Progenitor cell of endocrine pancreas (in vitro differentiated cells): ENCODE measurements at regions not wholly inside any gene's neighbourhood (a gene's known extent, or its start where the extent isn't known, plus 50 kb on each side); places are given as distances from the start of the nearest gene placed in this dataset.

Experiments used
- DNase-seq: peaks from one replicate; pipeline ENCODE4 v3.0.0; 2021; ENCODE audit warnings: low spot score; ENCODE audit not compliant: unreplicated experiment
- H3K27ac Mint-ChIP-seq: 2 replicates; pipeline ENCODE4 v1.8.0; 2021; ENCODE audit warnings: mild to moderate bottlenecking, moderate library complexity, mixed read lengths
- H3K27me3 Mint-ChIP-seq: 2 replicates; pipeline ENCODE4 v1.8.0; 2021; ENCODE audit warnings: mixed read lengths
- H3K36me3 Mint-ChIP-seq: 2 replicates; pipeline ENCODE4 v1.8.0; 2022; ENCODE audit warnings: mixed read lengths; ENCODE audit not compliant: insufficient read depth
- H3K4me1 Mint-ChIP-seq: 2 replicates; pipeline ENCODE4 v1.8.0; 2021; ENCODE audit warnings: low read depth, mixed read lengths
- H3K4me3 Mint-ChIP-seq: 2 replicates; pipeline ENCODE4 v1.8.0; 2021; ENCODE audit warnings: low read depth, mild to moderate bottlenecking, moderate library complexity, mixed read lengths
- H3K9me3 Mint-ChIP-seq: 2 replicates; pipeline ENCODE4 v1.8.0; 2021; ENCODE audit warnings: low read depth, mixed read lengths
- TF ChIP-seq, protein P1 (sequence below): fragments of 200-600 bp; sonication (generic); IDR thresholded peaks from one replicate; pipeline ENCODE4 v1.5.0; 2021; ENCODE audit warnings: antibody characterized with exemption, mild to moderate bottlenecking; ENCODE audit not compliant: unreplicated experiment

DNA sequence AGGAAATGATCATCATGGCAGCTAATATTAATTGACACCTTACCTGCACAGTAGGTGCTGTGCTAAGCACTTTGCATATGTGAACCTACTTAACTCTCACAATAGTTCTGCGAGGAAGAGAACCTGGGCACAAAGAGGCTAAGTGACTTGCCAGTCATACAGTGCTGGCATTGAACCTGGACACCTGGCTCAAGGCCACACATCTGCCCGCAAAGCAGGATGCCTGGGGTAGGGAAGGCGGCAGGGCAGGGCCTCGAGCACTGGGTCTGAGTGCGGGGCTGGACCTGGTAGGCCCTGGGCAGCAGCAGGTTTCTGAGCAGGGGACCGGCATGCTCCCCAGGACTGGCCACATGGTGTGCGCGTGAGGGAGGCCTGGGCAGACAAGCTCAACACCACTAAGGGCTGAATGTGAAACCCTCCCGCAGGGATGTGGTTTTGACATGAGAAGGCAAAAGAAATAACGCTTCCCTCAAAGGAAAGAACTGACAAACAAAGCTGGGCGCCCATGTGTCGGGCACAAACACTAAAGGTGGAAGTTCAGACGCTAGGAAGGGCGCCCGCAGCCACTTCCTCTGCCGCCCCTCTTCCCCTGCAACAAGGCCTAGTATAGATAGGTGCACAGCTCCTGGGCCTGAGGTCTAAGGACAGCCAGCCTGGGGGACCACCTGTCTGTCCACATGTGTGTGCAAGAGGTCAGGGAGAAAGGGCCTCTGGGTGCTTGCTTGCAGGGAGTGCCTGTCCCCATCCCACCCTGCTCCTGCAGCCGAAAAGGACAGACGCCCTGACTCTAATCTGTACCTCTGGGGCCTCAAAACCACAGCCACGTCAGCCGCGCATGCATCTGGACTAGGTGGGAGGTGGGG lies 92.5 kb downstream of the ZFP36L2 start:
- Mint-ChIP-seq H3K27ac (no peak overlapping the region), H3K27me3 (peaks cover 3% of the 10 kb centered on the region), H3K36me3 (no peaks in the 10 kb centered on the region), H3K4me3 (no peak overlapping the region), H3K9me3 (no peaks in the 10 kb centered on the region), H3K4me1 (peaks cover 33% of the 10 kb centered on the region)
- DNase-seq = no peak
- TF ChIP-seq, protein P1, sequence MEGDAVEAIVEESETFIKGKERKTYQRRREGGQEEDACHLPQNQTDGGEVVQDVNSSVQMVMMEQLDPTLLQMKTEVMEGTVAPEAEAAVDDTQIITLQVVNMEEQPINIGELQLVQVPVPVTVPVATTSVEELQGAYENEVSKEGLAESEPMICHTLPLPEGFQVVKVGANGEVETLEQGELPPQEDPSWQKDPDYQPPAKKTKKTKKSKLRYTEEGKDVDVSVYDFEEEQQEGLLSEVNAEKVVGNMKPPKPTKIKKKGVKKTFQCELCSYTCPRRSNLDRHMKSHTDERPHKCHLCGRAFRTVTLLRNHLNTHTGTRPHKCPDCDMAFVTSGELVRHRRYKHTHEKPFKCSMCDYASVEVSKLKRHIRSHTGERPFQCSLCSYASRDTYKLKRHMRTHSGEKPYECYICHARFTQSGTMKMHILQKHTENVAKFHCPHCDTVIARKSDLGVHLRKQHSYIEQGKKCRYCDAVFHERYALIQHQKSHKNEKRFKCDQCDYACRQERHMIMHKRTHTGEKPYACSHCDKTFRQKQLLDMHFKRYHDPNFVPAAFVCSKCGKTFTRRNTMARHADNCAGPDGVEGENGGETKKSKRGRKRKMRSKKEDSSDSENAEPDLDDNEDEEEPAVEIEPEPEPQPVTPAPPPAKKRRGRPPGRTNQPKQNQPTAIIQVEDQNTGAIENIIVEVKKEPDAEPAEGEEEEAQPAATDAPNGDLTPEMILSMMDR = no peak

DNA sequence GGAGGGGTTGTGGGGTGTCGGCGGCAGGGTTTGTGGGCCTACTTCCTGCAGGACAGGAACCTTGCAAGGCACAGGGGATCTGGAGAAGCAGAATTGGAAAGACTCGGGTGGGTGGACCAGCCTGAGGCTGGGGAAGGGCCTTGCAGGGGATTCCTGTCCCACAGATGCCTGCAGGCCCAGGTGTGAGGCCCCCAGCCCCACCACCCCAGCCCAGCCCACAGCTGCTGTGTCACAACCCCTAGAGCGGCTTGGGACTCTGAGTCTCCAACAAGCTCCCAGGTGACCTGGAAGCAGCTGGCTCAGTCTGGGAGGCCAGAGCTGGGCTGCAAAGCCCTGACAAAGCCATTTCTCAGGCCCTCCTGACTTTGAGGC lies 93.1 kb downstream of the ZFP36L2 start:
- Mint-ChIP-seq H3K4me3 (no peak overlapping the region), H3K4me1 (peaks cover 37% of the 10 kb centered on the region), H3K27me3 (peaks cover 7% of the 10 kb centered on the region), H3K36me3 (no peaks in the 10 kb centered on the region), H3K27ac (no peak overlapping the region), H3K9me3 (no peaks in the 10 kb centered on the region)
- no peak for DNase-seq
- TF ChIP-seq, protein P1 = no peak

DNA sequence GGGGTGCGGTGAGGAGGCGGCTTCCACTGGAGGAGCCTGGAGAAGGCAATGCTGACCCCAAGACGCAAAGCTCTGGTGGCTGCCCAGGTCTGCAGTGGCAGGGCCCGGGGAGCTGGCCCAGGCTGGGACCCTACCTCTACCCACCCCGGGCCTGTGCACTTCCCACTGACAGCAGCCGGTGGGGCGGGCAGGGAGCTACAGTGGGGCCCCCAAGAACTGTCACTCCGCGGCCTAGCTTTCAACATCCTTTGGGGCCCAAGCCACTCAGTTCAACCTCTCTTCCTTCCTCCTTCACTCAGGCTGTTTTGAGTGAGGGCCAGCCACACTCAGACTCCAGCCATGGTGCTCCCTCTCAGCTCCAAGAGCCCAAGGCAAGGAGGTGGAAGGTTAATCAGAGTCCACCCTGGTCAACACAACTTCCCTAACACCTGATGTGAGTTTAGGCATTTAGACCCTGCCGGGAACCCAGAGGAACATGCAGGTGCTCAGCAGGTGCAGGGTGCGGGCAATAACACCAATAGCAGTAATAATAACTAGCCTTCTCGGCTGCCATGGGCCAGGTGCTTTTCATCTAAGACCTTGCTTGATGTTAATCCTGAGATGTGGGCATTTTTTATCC lies 93.6 kb downstream of the ZFP36L2 start:
- no peak overlapping the region for H3K27ac Mint-ChIP-seq
- DNase-seq = no peak
- H3K36me3 Mint-ChIP-seq = no peaks in the 10 kb centered on the region
- no peaks in the 10 kb centered on the region for H3K9me3 Mint-ChIP-seq
- H3K4me3 Mint-ChIP-seq = no peak overlapping the region
- H3K4me1 Mint-ChIP-seq = peaks cover 37% of the 10 kb centered on the region
- H3K27me3 Mint-ChIP-seq = peaks cover 7% of the 10 kb centered on the region
- TF ChIP-seq, protein P1 = no peak

DNA sequence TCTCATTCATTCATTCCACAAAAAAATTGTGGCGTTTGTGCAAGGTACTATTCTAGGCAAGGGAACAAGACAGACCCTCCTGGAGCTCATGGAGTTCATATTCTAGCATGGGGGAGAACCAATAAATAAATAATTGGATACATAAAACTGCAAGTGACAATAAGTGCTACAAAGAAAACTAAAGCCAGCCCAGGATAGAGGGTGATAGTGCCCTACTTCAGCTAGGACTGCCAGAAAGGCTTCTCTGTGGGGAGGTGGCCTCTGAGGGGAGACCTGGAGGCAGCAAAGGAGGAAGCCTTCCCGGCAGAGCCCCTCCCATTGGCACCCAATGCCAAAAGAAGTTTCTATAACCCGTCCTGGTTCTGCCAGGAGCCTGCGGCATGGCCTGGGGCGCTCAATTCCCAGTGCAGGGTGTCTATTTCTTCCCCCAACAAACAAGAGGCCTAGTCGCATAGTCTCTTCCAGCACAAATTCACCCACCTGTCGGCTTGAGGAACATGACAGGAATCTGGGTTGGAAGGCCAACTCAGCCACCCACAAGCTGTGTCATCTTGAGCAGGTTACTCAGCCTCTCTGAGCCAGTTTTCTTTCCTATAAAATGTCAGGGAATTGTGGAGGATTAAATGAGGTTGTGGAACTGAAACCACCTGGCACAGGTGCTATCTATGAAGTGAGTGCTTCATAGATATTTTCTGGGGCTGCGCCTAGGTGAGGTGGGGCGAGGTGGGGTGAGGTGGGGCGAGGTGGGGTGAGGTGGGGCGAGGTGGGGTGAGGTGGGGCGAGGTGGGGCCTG lies 94.3 kb downstream of the ZFP36L2 start:
- TF ChIP-seq, protein P1 = no peak
- Mint-ChIP-seq H3K4me3 (no peak overlapping the region), H3K4me1 (peaks cover 32% of the 10 kb centered on the region), H3K27me3 (peaks cover 7% of the 10 kb centered on the region), H3K27ac (peak overlapping the region; percentile 7), H3K36me3 (no peaks in the 10 kb centered on the region), H3K9me3 (no peaks in the 10 kb centered on the region)
- no peak for DNase-seq

DNA sequence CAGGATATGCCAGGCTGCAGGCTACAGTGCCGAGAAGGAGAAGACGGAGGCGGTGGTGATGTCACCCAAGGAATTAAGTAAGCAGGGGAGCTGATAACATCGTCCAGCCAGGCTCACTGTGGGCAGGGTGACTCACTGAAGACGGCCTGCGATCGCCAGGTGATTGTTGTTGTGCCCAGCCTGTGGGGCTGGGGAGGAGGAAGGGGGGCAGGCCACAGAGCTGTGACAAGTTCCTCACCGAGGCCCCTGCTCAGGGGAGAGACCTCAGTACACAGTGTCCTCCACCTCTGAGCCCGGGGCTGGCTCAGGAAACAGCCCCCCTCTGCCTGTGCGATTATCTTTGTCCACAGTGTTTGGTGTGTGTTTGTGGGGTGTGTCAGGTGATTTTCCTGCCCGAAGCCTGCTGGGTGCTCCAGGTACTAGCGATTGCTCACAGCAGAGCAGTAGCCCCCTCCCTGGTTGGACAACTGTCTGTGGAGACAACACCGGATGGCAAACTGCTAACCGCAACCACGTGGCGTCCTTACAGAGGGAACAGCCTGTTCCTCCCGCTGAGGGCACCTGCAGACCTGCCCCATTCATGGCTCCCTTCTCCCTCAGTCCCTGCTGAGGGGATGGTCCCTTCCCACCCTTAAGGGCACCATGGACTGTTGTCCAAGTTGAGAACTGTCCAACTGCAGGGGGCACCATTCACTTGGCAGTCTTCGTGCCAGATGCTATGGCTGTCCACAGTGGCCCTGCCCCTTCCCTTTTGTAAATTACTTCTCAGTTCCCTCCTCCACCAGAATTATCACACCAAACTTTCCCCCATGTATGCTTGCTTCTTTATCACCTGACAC lies 95.1 kb downstream of the ZFP36L2 start:
- H3K36me3 Mint-ChIP-seq = no peaks in the 10 kb centered on the region
- DNase-seq = no peak
- no peaks in the 10 kb centered on the region for H3K9me3 Mint-ChIP-seq
- no peak overlapping the region for H3K4me3 Mint-ChIP-seq
- peaks cover 29% of the 10 kb centered on the region for H3K4me1 Mint-ChIP-seq
- TF ChIP-seq, protein P1 = peak; percentile 24
- H3K27me3 Mint-ChIP-seq = peaks cover 4% of the 10 kb centered on the region
- peak overlapping the region; percentile 7 for H3K27ac Mint-ChIP-seq
